Kidney glomerular epithelial cell (primary cell): ENCODE measurements at regions not wholly inside any gene's neighbourhood (a gene's known extent, or its start where the extent isn't known, plus 50 kb on each side); places are given as distances from the start of the nearest gene placed in this dataset.
"Not testable (repeated sequence)": the region's sequence is repeated elsewhere in the genome, so short reads cannot be mapped to it uniquely, and the experiment has no call there.

Experiments
- DNase-seq: peaks from one replicate; lab custom pipeline; 2025; lab: John Stamatoyannopoulos, UW

DNA sequence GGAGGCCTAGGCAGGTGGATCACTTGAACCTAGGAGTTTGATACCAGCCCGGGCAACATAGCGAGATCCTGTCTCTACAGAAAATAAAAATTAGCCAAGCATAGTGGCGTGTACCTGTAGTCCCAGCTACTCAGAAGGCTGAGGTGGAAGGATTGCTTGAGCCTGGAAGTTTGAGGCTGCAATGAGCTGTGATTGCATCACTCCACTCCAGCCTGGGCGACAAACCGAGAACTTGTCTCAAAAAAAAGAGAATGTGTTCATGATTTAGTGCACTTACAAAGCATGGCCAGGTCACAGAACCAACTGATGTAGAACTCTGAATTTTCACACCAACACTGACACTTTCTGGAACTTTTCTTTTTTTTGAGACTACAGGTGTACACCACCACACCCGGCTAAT is 182.7 kb downstream of the ZFP64 start:
- no peak for DNase-seq

DNA sequence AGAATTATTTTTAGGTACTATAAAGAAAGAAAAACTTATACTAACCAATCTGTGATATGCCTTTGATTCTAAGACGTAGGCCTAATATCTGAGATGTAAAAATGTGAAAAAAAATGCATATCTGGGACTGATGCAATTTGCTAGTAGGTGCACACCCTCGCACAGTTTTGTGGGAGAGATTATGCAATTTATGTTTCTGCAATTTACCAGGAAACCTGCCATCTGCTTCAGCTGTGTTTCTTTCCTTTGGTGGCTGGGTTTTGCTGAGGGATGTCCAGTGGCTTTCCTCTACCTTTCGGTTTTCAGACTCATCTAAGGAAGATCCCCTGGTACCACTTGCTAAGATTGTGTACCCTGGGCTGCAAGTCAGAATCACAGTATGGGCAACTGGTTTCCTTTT is 186.9 kb downstream of the ZFP64 start:
- no peak for DNase-seq

DNA sequence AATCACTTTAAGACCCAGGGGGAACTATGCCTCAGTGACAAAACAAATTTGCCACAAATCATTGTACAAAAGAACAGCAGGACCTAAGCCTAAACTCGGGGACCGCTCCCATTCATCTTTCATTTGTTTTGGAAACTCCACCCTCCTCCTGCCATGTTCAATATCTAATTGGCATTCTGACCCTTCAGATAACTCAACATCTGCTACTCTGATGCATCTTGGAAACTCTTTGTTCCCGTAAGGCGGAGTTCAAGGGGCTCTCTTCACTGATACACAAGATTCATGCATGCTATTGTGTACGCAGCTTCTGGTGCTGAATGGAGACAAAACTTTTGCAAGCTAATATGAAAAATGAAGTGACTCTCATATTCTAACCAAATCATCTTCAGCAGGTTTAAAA is 187.6 kb downstream of the ZFP64 start:
- DNase-seq: no peak

DNA sequence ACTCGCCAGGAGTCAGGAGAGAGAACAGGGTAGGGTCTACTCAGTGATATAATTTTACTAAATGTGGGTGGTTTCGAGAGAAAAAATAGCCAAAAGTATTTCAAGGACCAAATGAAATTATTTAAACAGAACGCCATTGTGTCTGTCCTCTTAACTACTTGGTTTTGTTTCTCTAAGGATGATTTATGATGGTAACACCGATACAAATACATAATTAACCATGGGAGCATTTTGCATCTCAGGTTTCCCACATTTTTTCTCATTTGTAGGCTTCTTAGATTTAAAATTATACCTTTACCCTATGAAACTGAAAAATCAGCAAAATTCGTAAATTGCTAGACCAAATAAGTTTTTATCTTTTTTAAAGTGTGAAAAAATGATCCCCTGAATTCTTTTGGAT is 188.2 kb downstream of the ZFP64 start:
- no peak for DNase-seq

DNA sequence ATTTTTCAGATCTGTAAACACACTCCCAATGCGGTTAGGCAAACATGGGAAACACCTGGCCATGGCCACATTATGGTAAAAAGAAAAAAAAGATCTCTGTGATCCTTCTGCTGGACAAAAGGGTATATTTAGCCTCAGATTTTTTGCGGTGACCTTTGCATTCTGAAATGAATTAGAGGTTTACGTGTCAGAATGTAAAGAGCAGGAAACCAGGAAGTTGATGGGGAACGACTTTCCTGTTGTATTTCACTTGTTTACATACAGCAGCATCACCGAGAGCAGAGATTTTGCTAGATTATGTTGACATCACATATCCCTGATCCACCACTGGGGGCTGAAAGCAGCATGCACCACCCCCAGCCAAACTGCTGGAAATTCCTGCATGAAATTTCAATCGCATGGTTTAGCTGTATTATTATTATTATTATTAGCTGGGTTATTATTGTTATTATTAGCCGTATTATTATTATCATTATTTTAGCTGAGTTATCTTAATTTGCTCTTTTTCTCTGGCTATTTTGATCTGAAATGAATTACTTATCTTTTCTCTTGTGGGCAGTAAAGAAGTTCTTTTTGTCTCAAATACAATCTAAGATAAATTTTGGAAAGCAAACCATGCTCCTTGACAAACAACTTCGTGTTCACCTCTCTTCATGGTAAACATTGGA is 189.4 kb downstream of the ZFP64 start:
- no peak for DNase-seq

DNA sequence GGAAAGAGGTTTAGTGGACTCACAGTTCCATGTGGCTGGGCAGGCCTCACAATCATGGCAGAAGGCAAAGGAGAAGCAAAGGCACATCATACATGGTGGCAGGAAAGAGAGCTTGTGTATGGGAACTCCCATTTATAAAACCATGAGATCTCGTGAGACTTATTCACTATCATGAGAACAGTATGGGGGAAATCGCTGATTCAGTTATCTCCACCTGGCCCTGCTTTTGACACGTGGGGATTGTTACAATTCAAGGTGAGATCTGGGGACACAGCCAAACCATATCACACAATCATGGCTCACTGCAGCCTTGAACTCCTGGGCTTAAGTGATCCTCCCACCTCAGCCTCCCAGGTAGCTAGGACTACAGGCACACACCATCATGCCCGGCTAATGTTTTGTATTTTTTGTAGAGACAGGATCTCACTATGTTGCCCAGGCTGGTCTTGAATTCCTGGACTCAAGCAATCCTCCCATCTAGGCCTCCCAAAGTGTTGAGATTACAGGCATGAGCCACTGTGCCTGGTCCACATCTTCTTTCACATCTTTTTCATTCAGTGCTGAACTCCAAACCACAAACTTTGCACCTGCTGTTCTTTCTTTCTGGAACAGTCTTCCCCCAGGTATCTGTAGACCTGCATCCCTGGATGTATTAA is 194.2 kb downstream of the ZFP64 start:
- not testable (repeated sequence) for DNase-seq

DNA sequence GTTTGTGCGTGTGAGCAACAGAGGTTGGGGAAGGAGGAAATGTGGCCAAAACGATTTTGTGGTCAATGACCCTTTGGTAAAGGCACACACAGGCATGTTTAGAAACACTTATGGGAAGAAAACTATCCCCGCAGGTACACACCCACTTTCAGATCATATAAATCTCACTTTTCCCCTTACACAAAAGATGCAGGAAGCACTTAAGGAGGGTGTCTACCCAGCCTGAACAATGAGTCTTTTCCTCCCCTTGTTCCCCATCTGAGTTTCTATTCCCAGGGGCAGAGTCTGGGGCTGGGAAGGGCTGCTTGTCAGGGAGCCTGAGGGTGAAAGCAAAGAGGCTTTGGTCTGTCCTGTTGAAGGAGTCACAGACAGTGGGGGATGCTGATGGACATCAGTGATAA is 193.2 kb upstream of the SALL4 start:
- no peak for DNase-seq

DNA sequence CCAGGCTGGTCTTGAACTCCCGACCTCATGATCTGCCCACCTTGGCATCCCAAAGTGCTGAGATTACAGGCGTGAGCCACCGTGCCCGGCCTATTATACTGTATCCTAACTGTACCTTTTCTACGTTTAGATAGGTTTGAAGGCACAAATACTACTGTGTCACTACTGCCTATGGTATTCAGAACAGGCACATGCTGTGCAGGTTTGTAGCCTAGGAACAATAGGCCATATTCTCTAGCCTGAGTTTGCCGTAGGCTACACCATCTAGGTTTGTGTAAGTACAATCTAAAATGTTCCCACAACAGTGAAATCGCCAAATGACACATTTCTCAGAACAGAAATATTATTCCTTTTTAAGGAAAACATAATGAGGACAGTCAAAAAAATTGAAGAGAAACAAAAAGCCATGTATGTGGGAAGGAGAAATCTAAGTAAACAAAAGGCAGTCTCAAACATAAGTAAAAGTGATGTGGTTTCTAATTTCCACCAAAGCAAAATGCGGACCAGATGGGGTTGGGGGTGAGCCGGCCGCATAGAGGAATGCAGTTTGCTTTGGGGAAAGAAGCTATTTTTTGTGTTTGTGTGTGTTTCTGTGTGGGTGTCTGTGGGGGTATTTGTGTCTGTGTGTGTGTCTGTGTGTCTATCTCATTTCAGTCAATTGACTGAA is 192.6 kb upstream of the SALL4 start:
- DNase-seq: no peak

DNA sequence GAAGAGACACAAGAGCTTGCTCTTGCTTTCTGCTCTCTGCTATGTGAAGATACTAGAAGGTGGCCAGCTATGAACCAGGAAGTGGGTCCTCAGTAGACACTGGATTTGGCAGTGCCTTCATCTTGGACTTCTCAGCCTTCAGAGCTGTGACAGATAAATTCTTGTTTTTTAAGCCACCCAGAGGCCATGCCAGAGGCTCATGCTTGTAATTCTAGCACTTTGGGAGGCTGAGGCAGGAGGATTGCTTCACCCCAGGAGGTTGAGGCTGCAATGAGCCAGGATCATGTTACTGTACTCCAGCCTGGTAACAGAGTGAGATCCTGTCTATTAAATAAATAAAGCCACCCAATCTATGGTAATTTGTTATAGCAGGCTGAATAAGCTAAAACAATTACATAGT is 185.5 kb upstream of the SALL4 start:
- DNase-seq: no peak

DNA sequence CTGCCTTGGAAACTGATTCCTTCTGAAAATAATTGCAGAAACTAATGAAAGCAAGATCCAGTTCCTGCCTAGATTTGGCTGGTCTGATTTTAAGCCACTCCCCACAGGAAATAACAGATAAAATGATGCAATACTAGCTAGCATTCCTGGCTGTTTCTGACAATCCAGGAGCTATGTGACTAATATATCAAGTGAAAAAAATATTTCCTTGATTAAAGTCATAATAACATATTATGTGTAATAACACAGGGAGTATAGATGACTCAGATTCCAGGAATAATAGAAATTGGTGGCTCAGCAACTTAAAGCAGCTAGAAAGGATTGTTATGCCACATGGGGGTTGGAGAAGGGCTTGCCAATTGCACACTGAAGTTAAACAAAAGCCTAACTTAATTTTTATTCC is 182.7 kb upstream of the SALL4 start:
- peak; percentile 93 for DNase-seq

DNA sequence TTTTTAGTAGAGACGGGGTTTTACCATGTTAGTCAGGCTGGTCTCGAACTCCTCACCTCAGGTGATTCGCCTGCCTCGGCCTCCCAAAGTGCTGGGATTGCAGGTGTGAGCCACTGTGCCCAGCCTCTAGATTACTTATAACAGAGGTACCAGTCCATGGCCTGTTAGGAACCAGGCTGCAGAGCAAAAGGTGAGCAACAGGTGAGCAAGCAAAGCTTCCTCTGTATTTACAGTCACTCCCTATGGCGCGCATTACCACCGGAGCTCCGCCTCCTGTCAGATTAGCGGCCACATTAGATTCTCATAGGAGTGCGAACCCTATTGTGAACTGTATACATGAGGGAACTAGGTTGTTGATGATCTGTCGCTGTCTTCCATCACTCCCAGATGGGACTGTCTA is 178.0 kb upstream of the SALL4 start:
- no peak for DNase-seq

DNA sequence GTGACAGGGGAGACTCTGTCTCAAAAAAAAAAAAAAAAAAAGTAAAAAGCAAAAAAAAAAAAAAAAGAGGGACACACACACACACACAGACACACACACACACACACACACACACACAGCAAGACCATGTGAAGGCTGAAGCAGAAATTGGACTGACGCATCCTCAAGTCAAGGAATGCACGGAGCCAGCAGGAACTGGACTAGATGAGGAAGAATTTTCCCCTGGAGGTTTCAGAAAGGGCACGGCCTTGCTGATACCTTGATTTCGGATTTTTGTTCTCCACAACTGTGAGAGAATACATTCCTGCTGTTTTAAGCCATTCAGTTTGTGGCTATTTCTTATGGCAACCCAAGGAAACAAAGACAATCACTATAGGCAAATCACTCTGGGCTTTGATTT is 176.9 kb upstream of the SALL4 start:
- DNase-seq: no peak

DNA sequence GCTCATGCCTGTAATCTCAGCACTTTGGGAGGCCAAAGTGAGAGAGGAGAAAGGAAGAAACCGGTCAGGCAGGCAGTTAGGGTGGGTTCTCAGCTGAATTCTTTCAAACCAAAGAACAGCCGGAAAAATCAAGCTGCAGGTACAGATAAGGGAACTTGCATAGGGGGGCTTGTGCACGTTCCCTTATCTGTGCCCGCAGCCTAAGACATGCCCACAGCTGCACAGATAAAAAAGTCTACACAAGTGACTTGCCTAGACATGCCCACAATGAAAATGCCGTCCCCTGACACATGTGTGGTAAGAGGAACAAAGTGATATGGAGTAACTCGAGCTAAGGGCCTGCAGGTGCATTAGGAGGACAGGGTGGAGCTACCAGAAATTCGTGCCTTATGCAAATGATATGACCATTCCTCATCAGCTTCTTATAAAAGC is 175.8 kb upstream of the SALL4 start:
- no peak for DNase-seq

DNA sequence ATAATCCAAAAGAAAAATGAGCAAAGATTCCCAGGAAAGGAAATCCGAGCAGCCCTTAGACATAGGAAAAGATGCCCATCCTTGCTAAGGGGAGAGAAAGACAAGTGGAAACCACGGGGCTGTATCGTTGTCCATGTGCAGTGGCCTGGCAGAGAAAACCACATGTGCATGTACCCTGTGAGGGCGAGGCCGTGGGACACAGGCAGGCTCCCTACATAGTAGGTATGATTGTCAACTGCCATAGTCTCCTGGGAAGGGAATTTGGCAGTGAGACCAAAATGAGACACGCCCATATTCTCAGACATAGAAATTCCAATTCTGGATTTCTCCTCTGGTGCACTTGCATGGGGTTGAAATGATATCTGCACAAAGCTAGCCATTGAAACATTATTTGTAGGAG is 169.7 kb upstream of the SALL4 start:
- no peak for DNase-seq

DNA sequence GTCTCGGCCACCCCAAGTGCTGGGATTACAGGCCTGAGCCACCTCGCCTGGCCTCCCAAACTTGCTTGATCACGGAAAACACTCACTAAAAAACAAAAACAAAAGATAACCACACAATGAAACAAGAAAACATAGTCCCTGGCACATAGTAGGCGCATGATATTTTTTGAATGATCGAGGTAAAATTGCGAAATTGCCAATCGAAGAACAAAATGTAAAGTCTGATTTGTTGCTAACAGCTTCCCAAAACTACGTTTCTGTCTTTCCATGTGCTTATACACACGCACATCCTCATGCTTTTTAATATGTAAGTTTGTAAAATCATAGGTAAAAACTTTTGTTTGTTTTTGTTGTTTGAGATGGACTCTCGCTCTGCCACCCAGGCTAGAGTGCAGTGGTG is 168.5 kb upstream of the SALL4 start:
- DNase-seq: no peak

DNA sequence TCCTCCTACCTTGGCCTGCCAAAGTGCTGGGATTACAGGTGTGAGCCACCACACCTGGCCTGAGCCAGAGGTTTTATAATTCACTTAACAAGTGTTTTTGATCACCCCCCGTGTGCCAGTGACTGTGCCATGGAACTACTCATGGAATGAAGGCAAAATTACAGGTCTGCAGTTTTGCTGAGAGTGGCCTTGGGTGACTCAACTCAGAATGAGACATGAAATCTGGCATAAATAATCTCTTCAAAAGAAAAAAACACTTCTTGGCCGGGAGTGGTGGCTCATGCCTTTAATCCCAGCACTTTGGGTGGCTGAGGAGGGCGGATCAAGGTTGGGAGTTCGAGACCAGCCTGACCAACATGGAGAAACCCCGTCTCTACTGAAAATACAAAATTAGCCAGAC is 166.9 kb upstream of the SALL4 start:
- DNase-seq: no peak

DNA sequence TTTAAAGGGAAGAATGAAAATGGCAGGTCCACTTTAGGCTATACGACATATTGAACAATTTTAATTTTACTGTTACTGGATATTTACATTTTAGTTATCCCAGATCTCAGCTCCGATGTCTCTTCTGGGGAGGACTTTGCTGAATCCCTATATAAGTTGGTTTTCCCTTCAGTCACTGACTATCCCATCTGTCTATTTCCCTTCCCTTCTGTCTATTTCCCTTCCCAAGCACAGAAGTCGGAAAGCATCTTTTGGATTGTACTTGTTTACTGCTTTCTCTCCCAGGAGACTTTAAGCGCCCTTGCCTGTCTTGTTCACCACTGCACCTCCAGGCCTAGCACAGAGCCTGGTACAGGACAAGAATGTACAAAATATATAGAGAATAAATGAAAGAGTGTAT is 165.8 kb upstream of the SALL4 start:
- DNase-seq: no peak

DNA sequence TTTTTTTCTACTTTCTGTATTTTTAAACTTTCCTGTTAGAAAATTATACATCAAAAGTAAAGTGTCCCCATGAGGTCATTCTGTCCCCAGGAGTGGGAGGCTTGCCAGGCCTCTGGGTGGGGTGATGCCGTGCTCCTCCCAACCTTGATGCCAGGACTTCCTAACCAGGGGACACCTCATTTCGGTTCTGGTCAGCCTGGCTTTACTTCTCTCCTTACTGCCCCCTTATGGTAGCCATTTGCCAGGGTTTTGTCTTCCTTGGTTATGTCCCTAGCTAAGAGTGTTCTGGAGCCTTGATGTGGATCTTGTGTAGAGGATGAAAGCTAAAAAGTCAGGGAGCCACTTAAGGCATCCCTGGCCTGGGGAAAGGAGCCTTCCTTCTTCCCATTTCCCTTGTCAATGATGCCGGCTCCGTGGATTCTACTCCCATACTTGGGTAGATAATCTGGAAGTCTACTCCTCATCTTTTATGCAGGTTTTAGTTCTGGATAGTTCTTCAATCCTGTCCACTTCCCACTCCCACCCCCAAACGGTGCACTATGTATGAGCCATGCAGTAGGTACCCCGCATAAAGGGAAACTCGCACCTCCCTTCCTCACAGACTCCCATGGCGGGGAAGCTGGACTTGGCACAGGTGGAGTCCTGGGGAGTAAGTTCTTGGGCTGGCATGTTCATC is 164.1 kb upstream of the SALL4 start:
- peak; percentile 47 for DNase-seq

DNA sequence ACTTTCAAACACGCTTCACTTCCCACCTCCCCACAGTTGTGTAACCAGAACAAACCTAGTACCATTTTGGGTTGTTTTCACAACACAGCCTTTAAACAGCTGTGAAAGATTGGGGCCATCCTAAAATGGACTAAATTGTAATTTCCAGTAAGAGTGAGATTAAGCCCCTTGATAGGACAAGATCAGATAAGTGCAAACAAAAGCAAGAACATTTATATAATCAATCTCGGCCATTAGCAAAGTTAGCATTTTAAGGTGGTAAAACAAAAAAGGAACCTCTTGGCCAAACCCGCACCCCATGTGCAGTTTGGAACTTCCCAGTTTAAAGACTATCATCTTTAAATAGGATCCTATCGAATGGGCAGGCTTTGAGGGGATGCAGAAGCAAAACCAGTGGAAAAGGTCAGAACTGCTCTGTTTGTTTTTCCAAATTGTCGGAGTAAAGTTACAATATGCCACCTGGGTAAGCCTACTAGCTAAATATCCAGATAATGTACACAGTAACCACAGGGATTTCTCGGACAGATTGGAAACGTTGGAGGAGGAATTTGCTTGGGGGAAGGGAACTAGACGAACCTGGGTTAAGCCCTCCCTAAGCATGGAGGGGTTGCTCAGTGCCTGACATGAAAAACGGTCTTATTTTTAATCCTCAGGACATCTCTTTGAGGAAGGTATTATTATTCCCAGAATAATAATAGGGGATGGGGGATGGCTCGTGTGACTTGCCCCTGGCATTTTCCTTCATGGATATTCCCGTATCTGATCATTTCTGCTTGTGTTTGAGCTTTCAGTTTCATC is 159.8 kb upstream of the SALL4 start:
- DNase-seq: no peak

DNA sequence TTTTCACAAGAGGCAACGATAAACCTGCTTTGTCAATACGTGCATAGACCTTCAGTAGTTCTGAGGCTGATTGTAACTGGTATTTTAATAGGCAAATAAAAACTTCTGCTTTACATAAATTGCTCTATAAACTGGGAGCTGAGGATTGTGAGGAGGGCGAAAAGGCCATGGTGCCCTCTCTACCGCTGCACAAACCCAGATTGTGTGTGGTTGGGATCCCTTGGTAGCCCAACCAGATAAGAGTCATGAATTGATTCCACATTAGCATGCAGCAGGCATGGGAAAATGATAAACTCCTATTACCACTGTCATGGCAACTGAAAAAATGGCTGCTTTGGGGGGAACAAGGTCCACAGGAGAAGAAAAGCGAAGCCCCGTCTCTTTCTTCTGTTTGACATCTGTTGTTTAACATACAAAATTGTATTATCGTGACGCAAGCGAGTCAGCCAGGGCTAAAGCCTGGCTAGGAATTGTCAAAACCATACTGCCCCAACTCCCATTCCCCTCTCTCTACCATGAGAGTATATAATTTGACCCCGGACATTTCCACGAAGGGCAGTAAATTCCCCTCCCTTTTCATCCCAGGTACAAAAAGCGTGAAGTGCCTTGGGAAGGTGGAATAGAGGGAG is 157.8 kb upstream of the SALL4 start:
- DNase-seq: no peak

DNA sequence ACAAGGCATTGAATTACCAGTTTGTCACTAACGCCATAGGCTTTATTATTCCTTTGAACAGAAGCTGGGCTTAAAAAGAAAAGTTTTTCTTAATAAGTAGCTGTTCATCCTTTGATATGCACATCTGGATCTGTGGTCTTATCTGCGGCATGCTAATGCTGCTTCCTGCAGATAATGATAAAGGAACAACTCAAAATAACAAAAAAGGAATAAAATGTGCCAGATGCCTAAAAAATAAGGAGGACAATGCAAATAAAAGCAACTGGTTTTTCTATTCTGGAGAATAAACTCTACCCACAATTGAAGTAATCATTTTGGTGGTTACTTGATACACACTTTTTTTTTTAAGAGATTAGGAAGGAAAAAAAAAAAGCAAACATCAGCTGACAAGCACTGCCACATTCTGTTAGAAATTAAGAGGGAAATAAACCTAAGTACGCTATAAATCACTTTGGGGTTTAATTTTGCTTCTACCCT is 156.8 kb upstream of the SALL4 start:
- no peak for DNase-seq
